Colonic mucosa (tissue), 4 donors: ENCODE measurements at regions not wholly inside any gene's neighbourhood (a gene's known extent, or its start where the extent isn't known, plus 50 kb on each side); places are given as distances from the start of the nearest gene placed in this dataset.

Experiments
- DNase-seq: peaks from one replicate; pipeline ENCODE4 v3.0.0-alpha.2; 2020
- H3K27ac ChIP-seq: fragments of 200-600 bp; one replicate; pipeline ENCODE4 v1.8.0; 2021
- H3K27me3 ChIP-seq: fragments of 200-600 bp; one replicate; pipeline ENCODE4 v1.8.0; 2021
- H3K36me3 ChIP-seq: fragments of 200-600 bp; one replicate; pipeline ENCODE4 v1.8.0; 2021
- H3K4me1 ChIP-seq: fragments of 200-600 bp; one replicate; pipeline ENCODE4 v1.8.0; 2021; ENCODE audit warnings: mild to moderate bottlenecking
- H3K4me3 ChIP-seq: fragments of 200-600 bp; one replicate; pipeline ENCODE4 v1.8.0; 2021
- H3K9ac ChIP-seq, 2 donors: one replicate each; pipeline ENCODE4 v1.7.0; 2013; ENCODE audit warnings: control low read depth in 2 of 2, low read depth in 2 of 2, low read length in 2 of 2
- H3K9me3 ChIP-seq: fragments of 200-600 bp; one replicate; pipeline ENCODE4 v1.8.0; 2021
- intact Hi-C: fragments of 100-400 bp; cut with DNase I; formaldehyde crosslinking; loops from one replicate; pipeline ENCODE4 v1.14.1; 2022
- TF ChIP-seq, protein P1 (sequence below): fragments of 200-600 bp; IDR thresholded peaks from one replicate; pipeline ENCODE4 v1.8.0; 2022; ENCODE audit warnings: antibody characterized with exemption, mild to moderate bottlenecking
- donor health status: healthy.
- donor health status: DM: no; HTN: no; CAD: no.
- donor health status: DM: no; HTN: no; CAD: no.

GRCh38 chr7:31458203-31458602 is 55.7 kb upstream of the ITPRID1 start:
- Histone ChIP-seq H3K27ac (no peak overlapping the region), H3K27me3 (no peaks in the 10 kb centered on the region), H3K4me1 (no peaks in the 10 kb centered on the region), H3K4me3 (no peak overlapping the region), H3K36me3 (no peaks in the 10 kb centered on the region), H3K9ac (no peak overlapping the region), H3K9me3 (no peaks in the 10 kb centered on the region)
- no peak for DNase-seq
- intact Hi-C loops = no loop called here
- TF ChIP-seq, protein P1, sequence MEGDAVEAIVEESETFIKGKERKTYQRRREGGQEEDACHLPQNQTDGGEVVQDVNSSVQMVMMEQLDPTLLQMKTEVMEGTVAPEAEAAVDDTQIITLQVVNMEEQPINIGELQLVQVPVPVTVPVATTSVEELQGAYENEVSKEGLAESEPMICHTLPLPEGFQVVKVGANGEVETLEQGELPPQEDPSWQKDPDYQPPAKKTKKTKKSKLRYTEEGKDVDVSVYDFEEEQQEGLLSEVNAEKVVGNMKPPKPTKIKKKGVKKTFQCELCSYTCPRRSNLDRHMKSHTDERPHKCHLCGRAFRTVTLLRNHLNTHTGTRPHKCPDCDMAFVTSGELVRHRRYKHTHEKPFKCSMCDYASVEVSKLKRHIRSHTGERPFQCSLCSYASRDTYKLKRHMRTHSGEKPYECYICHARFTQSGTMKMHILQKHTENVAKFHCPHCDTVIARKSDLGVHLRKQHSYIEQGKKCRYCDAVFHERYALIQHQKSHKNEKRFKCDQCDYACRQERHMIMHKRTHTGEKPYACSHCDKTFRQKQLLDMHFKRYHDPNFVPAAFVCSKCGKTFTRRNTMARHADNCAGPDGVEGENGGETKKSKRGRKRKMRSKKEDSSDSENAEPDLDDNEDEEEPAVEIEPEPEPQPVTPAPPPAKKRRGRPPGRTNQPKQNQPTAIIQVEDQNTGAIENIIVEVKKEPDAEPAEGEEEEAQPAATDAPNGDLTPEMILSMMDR = no peak

DNA sequence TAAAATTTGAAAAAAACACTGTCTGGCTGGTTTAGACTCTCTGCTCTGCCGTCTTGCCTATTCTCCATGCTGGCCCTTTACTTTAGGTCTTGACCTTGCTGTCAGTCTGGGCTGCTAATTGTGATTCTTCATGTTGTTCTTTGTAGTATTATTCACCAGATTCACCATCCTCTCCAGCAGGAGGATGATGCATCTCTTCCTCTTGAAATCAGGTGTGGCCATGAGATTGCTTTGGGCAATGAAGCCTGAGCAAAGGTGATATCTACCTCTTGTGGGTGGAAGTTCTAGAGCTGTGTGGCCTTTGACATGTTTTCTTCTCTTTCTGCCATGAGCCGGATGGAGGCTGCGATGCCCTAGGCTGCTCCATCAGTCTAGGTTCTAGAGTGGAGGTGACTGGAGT is 51.3 kb upstream of the ITPRID1 start:
- DNase-seq = no peak
- intact Hi-C loops = no loop called here

More for the DNA sequence above, 51.3 kb upstream of the ITPRID1 start:
- no peak overlapping the region for H3K27ac ChIP-seq
- H3K9me3 ChIP-seq = no peaks in the 10 kb centered on the region
- no peak overlapping the region for H3K4me3 ChIP-seq
- H3K9ac ChIP-seq = no peak overlapping the region
- no peaks in the 10 kb centered on the region for H3K4me1 ChIP-seq
- TF ChIP-seq, protein P1 = no peak
- no peaks in the 10 kb centered on the region for H3K27me3 ChIP-seq
- no peaks in the 10 kb centered on the region for H3K36me3 ChIP-seq
